GM23338 (cell line): ENCODE measurements at regions not wholly inside any gene's neighbourhood (a gene's known extent, or its start where the extent isn't known, plus 50 kb on each side); places are given as distances from the start of the nearest gene placed in this dataset.

Source experiments
- ATAC-seq: fragments of 200-7000 bp; cut with Tn5 transposase; 3 replicates; pipeline ENCODE4 v1.9.1; 2020
- DNase-seq: peaks from one replicate; pipeline ENCODE4 v3.0.0-alpha.2; 2015; ENCODE audit warnings: low spot score
- H2AFZ ChIP-seq: fragments of 200-600 bp; sonication (generic); 2 replicates; pipeline ENCODE4 v1.8.0; 2016; ENCODE audit warnings: antibody characterized with exemption, mild to moderate bottlenecking, moderate library complexity
- H3F3A ChIP-seq: fragments of 200-600 bp; sonication (generic); replicated peaks from 2 replicates; pipeline ENCODE4 v1.8.0; 2017; ENCODE audit warnings: antibody characterized with exemption, mixed run types, low read depth
- H3K27ac ChIP-seq: fragments of 200-600 bp; sonication (generic); 2 replicates; pipeline ENCODE4 v1.6.1; 2016; ENCODE audit warnings: low read depth
- H3K27me3 ChIP-seq: fragments of 200-600 bp; sonication (generic); 2 replicates; pipeline ENCODE4 v1.8.0; 2016; ENCODE audit warnings: mild to moderate bottlenecking, mixed run types, moderate library complexity; ENCODE audit not compliant: insufficient read depth
- H3K36me3 ChIP-seq: fragments of 200-600 bp; sonication (generic); 2 replicates; pipeline ENCODE4 v1.8.0; 2016; ENCODE audit warnings: mild to moderate bottlenecking; ENCODE audit not compliant: insufficient read depth
- H3K4me1 ChIP-seq: fragments of 200-600 bp; sonication (generic); 2 replicates; pipeline ENCODE4 v1.8.0; 2016; ENCODE audit warnings: mild to moderate bottlenecking, moderate library complexity; ENCODE audit not compliant: insufficient read depth
- H3K4me2 ChIP-seq: fragments of 200-600 bp; sonication (generic); 2 replicates; pipeline ENCODE4 v1.7.1; 2017; ENCODE audit warnings: mixed run types
- H3K4me3 ChIP-seq: fragments of 200-600 bp; sonication (generic); 2 replicates; pipeline ENCODE4 v1.6.1; 2016; ENCODE audit warnings: mixed run types
- H3K79me2 ChIP-seq: fragments of 200-600 bp; sonication (generic); replicated peaks from 2 replicates; pipeline ENCODE4 v1.8.0; 2017; ENCODE audit warnings: mild to moderate bottlenecking; ENCODE audit not compliant: insufficient read depth
- H3K9me2 ChIP-seq: fragments of 200-600 bp; sonication (generic); 2 replicates; pipeline ENCODE4 v1.8.0; 2017; ENCODE audit not compliant: insufficient read depth
- H4K20me1 ChIP-seq: fragments of 200-600 bp; sonication (generic); replicated peaks from 2 replicates; pipeline ENCODE4 v1.8.0; 2017; ENCODE audit warnings: mild to moderate bottlenecking; ENCODE audit not compliant: insufficient read depth
- H3K27ac Mint-ChIP-seq: 2 replicates; pipeline ENCODE4 v1.8.0; 2020; ENCODE audit warnings: inconsistent platforms, mild to moderate bottlenecking, moderate library complexity, mixed read lengths
- H3K27me3 Mint-ChIP-seq: 3 replicates; pipeline ENCODE4 v1.8.0; 2022; ENCODE audit warnings: low read depth, mild to moderate bottlenecking, moderate library complexity, mixed read lengths, inconsistent platforms; ENCODE audit not compliant: insufficient read depth, poor library complexity
- H3K36me3 Mint-ChIP-seq: 3 replicates; pipeline ENCODE4 v1.8.0; 2021; ENCODE audit warnings: low read depth, mild to moderate bottlenecking, inconsistent platforms, moderate library complexity, mixed read lengths
- H3K4me1 Mint-ChIP-seq: 3 replicates; pipeline ENCODE4 v1.8.0; 2020; ENCODE audit warnings: mild to moderate bottlenecking, inconsistent platforms, mixed read lengths
- H3K4me3 Mint-ChIP-seq: 3 replicates; pipeline ENCODE4 v1.8.0; 2021; ENCODE audit warnings: moderate library complexity, mild to moderate bottlenecking, inconsistent platforms, mixed read lengths
- H3K9me3 Mint-ChIP-seq: 3 replicates; pipeline ENCODE4 v1.8.0; 2020; ENCODE audit warnings: moderate library complexity, mild to moderate bottlenecking, inconsistent platforms, mixed read lengths
- CREB1 ChIP-seq: fragments of 250-450 bp; sonication (Bioruptor Pico); IDR thresholded peaks from 2 replicates; pipeline ENCODE4 v1.5.0; 2020; ENCODE audit warnings: low read depth, mild to moderate bottlenecking, moderate library complexity
- EZH2 ChIP-seq: fragments of 200-600 bp; sonication (generic); IDR thresholded peaks from one replicate; pipeline ENCODE4 v1.8.0; 2017; ENCODE audit warnings: antibody characterized with exemption, mild to moderate bottlenecking, low read depth; ENCODE audit not compliant: unreplicated experiment
- EZH2phosphoT487 ChIP-seq: fragments of 200-600 bp; sonication (generic); IDR thresholded peaks from one replicate; pipeline ENCODE4 v1.8.1; 2018; ENCODE audit warnings: antibody characterized with exemption; ENCODE audit not compliant: unreplicated experiment
- NANOG ChIP-seq: IDR thresholded peaks from 2 replicates; pipeline ENCODE4 v1.6.1; 2016; ENCODE audit warnings: antibody characterized with exemption, borderline replicate concordance
- STAT1 ChIP-seq: IDR thresholded peaks from one replicate; pipeline ENCODE4 v1.6.1; 2016; ENCODE audit warnings: antibody characterized with exemption; ENCODE audit not compliant: unreplicated experiment
- ZNF114 ChIP-seq: fragments of 250-450 bp; sonication (Bioruptor Pico); IDR thresholded peaks from 2 replicates; pipeline ENCODE4 v1.5.0; 2020; ENCODE audit warnings: mild to moderate bottlenecking, moderate library complexity
- ZNF331 ChIP-seq: fragments of 250-450 bp; sonication (Bioruptor Pico); IDR thresholded peaks from 2 replicates; pipeline ENCODE4 v1.5.0; 2020; ENCODE audit warnings: low read depth, mild to moderate bottlenecking, moderate library complexity
- TF ChIP-seq, protein P1 (sequence below), 2 experiments: fragments of 200-600 bp in 1 of 2; sonication (generic) in 1 of 2; conservative IDR thresholded peaks; 2 replicates each; pipeline versions ENCODE4 v1.5.1 to v1.6.1; 2016 to 2017; ENCODE audit warnings: antibody characterized with exemption in 2 of 2, low read depth in 2 of 2, mild to moderate bottlenecking in 2 of 2, moderate library complexity in 1 of 2
- TF ChIP-seq, protein P2 (sequence below): fragments of 250-450 bp; sonication (Bioruptor Pico); IDR thresholded peaks from 2 replicates; pipeline ENCODE4 v1.5.0; 2020; ENCODE audit warnings: mild to moderate bottlenecking, moderate library complexity
- TF ChIP-seq, protein P3 (sequence below): IDR thresholded peaks from 2 replicates; pipeline ENCODE4 v1.6.1; 2016; ENCODE audit warnings: antibody characterized with exemption

DNA sequence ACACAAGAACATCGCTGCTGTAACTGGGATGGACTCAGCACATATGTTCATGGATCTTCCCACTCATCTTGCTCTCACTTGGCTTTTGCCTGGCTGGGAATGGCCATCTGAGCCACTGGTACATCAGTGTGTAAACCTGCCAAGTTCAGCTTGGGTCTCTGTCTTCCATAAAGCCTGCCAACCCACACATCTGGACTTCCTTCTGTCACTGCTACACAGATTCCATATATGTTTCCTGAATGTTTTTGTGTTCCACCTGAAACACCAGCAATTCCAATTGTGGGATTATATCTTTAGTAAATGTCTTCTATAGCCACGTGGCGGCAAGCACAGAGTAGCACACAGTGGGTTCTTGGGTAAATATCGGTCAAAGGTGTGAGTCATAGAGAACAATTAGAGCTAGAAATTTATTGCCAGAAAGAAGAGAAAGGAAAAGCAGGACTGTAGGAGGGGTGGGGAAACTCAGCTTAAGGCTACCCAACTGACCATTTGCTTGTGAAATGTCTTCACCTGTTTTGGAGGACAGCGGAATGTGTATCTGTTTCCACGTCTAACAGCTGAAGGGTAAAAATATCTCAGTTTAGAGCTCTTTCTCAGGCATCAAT lies 125.9 kb downstream of the MFAP3L start:
- Mint-ChIP-seq H3K36me3 (no peaks in the 10 kb centered on the region), H3K27ac (no peak overlapping the region), H3K27me3 (peaks cover 2% of the 10 kb centered on the region), H3K9me3 (no peaks in the 10 kb centered on the region; the same call in 2 of the 3 replicates), H3K4me3 (no peak overlapping the region), H3K4me1 (no peaks in the 10 kb centered on the region; the same call in 1 of the 3 replicates)
- TF ChIP-seq ZNF114 (CRISPR knock-in tag) (no peak), ZNF331 (CRISPR knock-in tag) (no peak), NANOG (no peak)
- TF ChIP-seq, protein P1, sequence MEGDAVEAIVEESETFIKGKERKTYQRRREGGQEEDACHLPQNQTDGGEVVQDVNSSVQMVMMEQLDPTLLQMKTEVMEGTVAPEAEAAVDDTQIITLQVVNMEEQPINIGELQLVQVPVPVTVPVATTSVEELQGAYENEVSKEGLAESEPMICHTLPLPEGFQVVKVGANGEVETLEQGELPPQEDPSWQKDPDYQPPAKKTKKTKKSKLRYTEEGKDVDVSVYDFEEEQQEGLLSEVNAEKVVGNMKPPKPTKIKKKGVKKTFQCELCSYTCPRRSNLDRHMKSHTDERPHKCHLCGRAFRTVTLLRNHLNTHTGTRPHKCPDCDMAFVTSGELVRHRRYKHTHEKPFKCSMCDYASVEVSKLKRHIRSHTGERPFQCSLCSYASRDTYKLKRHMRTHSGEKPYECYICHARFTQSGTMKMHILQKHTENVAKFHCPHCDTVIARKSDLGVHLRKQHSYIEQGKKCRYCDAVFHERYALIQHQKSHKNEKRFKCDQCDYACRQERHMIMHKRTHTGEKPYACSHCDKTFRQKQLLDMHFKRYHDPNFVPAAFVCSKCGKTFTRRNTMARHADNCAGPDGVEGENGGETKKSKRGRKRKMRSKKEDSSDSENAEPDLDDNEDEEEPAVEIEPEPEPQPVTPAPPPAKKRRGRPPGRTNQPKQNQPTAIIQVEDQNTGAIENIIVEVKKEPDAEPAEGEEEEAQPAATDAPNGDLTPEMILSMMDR (conservative IDR thresholded peaks at IDR 0.05; ENCODE audit: low read depth in 2 of 2) = no peak
- Histone ChIP-seq H3K36me3 (no peaks in the 10 kb centered on the region), H4K20me1 (no peaks in the 10 kb centered on the region), H3F3A (no peaks in the 10 kb centered on the region), H3K4me2 (no peak overlapping the region), H3K27me3 (no peaks in the 10 kb centered on the region), H3K4me1 (no peaks in the 10 kb centered on the region), H2AFZ (no peak overlapping the region), H3K9me2 (no peaks in the 10 kb centered on the region), H3K27ac (no peak overlapping the region), H3K79me2 (no peaks in the 10 kb centered on the region), H3K4me3 (no peak overlapping the region)
- DNase-seq (no peak), ATAC-seq (no peak)

DNA sequence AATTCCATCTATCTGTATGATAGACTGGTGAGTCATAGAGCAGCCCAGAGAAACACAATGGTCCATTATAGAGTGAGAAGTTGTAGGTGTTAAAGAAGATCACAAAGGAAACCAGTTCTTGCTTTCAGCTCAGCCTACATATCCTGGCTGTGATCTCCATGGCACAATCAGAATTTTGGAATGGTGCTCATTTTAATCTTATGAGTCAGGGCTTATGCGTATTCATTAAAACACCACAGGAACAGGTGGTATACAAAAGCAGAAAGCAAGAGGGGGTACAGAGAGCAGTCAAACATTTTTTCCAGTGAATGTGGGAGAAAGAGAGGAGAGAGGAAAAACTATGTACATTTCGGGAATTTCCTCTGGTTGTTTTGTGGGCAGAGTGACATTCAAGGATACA lies 126.9 kb downstream of the MFAP3L start:
- Histone ChIP-seq H3F3A (no peaks in the 10 kb centered on the region), H3K4me1 (no peaks in the 10 kb centered on the region), H3K79me2 (no peaks in the 10 kb centered on the region), H3K9me2 (no peaks in the 10 kb centered on the region), H3K4me2 (no peak overlapping the region), H2AFZ (no peak overlapping the region), H4K20me1 (no peaks in the 10 kb centered on the region), H3K4me3 (no peak overlapping the region), H3K27me3 (no peaks in the 10 kb centered on the region), H3K36me3 (no peaks in the 10 kb centered on the region), H3K27ac (no peak overlapping the region)
- DNase-seq (no peak), ATAC-seq (no peak)
- no peak overlapping the region for H3K4me3 Mint-ChIP-seq
- H3K4me1 Mint-ChIP-seq = no peaks in the 10 kb centered on the region; the same call in 1 of the 3 replicates
- TF ChIP-seq STAT1 (no peak), CREB1 (no peak), EZH2 (no peak), ZNF114 (CRISPR knock-in tag) (no peak), NANOG (no peak), EZH2phosphoT487 (no peak)
- TF ChIP-seq, protein P2, sequence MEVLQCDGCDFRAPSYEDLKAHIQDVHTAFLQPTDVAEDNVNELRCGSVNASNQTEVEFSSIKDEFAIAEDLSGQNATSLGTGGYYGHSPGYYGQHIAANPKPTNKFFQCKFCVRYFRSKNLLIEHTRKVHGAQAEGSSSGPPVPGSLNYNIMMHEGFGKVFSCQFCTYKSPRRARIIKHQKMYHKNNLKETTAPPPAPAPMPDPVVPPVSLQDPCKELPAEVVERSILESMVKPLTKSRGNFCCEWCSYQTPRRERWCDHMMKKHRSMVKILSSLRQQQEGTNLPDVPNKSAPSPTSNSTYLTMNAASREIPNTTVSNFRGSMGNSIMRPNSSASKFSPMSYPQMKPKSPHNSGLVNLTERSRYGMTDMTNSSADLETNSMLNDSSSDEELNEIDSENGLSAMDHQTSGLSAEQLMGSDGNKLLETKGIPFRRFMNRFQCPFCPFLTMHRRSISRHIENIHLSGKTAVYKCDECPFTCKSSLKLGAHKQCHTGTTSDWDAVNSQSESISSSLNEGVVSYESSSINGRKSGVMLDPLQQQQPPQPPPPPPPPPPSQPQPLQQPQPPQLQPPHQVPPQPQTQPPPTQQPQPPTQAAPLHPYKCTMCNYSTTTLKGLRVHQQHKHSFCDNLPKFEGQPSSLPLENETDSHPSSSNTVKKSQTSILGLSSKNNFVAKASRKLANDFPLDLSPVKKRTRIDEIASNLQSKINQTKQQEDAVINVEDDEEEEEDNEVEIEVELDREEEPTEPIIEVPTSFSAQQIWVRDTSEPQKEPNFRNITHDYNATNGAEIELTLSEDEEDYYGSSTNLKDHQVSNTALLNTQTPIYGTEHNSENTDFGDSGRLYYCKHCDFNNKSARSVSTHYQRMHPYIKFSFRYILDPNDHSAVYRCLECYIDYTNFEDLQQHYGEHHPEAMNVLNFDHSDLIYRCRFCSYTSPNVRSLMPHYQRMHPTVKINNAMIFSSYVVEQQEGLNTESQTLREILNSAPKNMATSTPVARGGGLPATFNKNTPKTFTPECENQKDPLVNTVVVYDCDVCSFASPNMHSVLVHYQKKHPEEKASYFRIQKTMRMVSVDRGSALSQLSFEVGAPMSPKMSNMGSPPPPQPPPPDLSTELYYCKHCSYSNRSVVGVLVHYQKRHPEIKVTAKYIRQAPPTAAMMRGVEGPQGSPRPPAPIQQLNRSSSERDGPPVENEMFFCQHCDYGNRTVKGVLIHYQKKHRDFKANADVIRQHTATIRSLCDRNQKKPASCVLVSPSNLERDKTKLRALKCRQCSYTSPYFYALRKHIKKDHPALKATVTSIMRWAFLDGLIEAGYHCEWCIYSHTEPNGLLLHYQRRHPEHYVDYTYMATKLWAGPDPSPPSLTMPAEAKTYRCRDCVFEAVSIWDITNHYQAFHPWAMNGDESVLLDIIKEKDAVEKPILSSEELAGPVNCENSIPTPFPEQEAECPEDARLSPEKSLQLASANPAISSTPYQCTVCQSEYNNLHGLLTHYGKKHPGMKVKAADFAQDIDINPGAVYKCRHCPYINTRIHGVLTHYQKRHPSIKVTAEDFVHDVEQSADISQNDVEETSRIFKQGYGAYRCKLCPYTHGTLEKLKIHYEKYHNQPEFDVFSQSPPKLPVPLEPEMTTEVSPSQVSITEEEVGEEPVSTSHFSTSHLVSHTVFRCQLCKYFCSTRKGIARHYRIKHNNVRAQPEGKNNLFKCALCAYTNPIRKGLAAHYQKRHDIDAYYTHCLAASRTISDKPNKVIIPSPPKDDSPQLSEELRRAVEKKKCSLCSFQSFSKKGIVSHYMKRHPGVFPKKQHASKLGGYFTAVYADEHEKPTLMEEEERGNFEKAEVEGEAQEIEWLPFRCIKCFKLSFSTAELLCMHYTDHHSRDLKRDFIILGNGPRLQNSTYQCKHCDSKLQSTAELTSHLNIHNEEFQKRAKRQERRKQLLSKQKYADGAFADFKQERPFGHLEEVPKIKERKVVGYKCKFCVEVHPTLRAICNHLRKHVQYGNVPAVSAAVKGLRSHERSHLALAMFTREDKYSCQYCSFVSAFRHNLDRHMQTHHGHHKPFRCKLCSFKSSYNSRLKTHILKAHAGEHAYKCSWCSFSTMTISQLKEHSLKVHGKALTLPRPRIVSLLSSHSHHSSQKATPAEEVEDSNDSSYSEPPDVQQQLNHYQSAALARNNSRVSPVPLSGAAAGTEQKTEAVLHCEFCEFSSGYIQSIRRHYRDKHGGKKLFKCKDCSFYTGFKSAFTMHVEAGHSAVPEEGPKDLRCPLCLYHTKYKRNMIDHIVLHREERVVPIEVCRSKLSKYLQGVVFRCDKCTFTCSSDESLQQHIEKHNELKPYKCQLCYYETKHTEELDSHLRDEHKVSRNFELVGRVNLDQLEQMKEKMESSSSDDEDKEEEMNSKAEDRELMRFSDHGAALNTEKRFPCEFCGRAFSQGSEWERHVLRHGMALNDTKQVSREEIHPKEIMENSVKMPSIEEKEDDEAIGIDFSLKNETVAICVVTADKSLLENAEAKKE = no peak
- TF ChIP-seq, protein P3, sequence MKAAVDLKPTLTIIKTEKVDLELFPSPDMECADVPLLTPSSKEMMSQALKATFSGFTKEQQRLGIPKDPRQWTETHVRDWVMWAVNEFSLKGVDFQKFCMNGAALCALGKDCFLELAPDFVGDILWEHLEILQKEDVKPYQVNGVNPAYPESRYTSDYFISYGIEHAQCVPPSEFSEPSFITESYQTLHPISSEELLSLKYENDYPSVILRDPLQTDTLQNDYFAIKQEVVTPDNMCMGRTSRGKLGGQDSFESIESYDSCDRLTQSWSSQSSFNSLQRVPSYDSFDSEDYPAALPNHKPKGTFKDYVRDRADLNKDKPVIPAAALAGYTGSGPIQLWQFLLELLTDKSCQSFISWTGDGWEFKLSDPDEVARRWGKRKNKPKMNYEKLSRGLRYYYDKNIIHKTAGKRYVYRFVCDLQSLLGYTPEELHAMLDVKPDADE = no peak
- H3K36me3 Mint-ChIP-seq = no peaks in the 10 kb centered on the region
- H3K9me3 Mint-ChIP-seq = no peaks in the 10 kb centered on the region; the same call in 2 of the 3 replicates
- H3K27ac Mint-ChIP-seq = no peak overlapping the region
- peaks cover 2% of the 10 kb centered on the region for H3K27me3 Mint-ChIP-seq
